Testis (tissue), 2 donors: ENCODE measurements at regions not wholly inside any gene's neighbourhood (a gene's known extent, or its start where the extent isn't known, plus 50 kb on each side); places are given as distances from the start of the nearest gene placed in this dataset.

Experiments used
- POLR2A ChIP-seq: fragments of 450-650 bp; IDR thresholded peaks from one replicate; pipeline ENCODE4 v1.6.1; 2017; ENCODE audit warnings: antibody characterized with exemption, mild to moderate bottlenecking, moderate library complexity
- TF ChIP-seq, protein P1 (sequence below), 3 experiments: fragments of 450-650 bp in 2 of 3; fragments of 200-600 bp in 1 of 3; sonication (generic) in 1 of 3; IDR thresholded peaks; one replicate each; pipeline ENCODE4 v1.5.1; 2016 to 2019; ENCODE audit warnings: antibody characterized with exemption in 3 of 3, mild to moderate bottlenecking in 2 of 3, moderate library complexity in 1 of 3

DNA sequence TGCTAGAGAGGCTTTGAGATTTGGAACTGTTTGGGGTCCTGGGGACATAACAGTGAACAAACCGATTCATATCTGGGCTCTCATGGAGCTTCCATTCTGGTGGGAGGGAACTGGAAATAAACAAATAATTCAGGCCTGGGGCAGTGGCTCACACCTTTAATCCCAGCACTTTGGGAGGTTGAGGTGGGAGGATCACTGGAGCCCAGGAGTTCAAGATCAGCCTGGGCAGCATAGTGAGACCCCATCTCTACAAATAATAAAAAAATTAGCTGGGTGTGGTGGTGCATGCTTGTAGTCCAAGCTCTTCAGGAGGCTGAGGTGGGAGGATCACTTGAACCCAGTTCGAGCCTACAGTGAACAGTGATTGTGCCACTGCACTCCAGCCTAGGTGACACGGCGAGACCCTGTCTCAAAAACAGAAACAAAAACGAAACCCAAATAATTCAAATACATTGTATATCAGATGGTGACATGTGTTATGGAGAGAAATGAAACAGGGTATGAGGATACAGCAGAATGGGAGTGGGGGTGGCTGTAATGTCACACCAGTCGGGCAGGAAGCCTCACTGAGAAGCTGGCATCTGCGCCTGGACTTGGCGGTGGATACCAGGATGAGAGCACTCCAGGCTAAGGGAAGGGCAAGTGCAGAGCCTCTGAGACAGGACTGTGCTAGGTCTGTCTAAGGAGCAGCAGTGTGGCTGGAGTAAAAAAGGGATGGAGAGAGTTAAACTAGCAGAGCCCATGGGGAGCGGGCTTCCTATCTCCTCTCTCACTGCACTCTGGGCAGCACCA, 131.1 kb upstream of the ZNF536 start:
- TF ChIP-seq, protein P1, sequence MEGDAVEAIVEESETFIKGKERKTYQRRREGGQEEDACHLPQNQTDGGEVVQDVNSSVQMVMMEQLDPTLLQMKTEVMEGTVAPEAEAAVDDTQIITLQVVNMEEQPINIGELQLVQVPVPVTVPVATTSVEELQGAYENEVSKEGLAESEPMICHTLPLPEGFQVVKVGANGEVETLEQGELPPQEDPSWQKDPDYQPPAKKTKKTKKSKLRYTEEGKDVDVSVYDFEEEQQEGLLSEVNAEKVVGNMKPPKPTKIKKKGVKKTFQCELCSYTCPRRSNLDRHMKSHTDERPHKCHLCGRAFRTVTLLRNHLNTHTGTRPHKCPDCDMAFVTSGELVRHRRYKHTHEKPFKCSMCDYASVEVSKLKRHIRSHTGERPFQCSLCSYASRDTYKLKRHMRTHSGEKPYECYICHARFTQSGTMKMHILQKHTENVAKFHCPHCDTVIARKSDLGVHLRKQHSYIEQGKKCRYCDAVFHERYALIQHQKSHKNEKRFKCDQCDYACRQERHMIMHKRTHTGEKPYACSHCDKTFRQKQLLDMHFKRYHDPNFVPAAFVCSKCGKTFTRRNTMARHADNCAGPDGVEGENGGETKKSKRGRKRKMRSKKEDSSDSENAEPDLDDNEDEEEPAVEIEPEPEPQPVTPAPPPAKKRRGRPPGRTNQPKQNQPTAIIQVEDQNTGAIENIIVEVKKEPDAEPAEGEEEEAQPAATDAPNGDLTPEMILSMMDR (IDR thresholded peaks at IDR 0.05), result no peak
- no peak for TF ChIP-seq POLR2A
